ENCODE measurements at regions not wholly inside any gene's neighbourhood (a gene's known extent, or its start where the extent isn't known, plus 50 kb on each side); places are given as distances from the start of the nearest gene placed in this dataset.

- Histone ChIP-seq H3K36me3 (ENCODE audit: control insufficient read depth in 2 of 2, insufficient read depth in 2 of 2, low read length in 2 of 2) (no peaks in the 10 kb centered on the region), H3K9me3 (ENCODE audit: control insufficient read depth in 2 of 2, low read length in 2 of 2) (no peaks in the 10 kb centered on the region)
Observed at GRCh38 chr4:110793890-110794554, 171.1 kb upstream of the PITX2 start.

GRCh38 chr4:110795971-110796370 is 173.1 kb upstream of the PITX2 start:
- no peaks in the 10 kb centered on the region for H3K4me1 ChIP-seq (ENCODE audit: control insufficient read depth in 2 of 2, insufficient read depth in 2 of 2, low read length in 2 of 2)
- no peak overlapping the region for H3K9ac ChIP-seq (ENCODE audit: low read depth in 1 of 2, low read length in 2 of 2)
- no peak overlapping the region for H3K27ac ChIP-seq (ENCODE audit: low read depth in 2 of 2, low read length in 2 of 2)
- H3K36me3 ChIP-seq (ENCODE audit: control insufficient read depth in 2 of 2, insufficient read depth in 2 of 2, low read length in 2 of 2), result no peaks in the 10 kb centered on the region
- no peaks in the 10 kb centered on the region for H3K27me3 ChIP-seq (ENCODE audit: control insufficient read depth in 2 of 2, insufficient read depth in 2 of 2, low read length in 2 of 2)
- no peaks in the 10 kb centered on the region for H3K9me3 ChIP-seq (ENCODE audit: control insufficient read depth in 2 of 2, low read length in 2 of 2)
- H3K4me3 ChIP-seq (ENCODE audit: low read length in 2 of 2), result no peak overlapping the region

More at GRCh38 chr4:110793890-110794554, 171.1 kb upstream of the PITX2 start:
- Histone ChIP-seq H3K27me3 (ENCODE audit: control insufficient read depth in 2 of 2, insufficient read depth in 2 of 2, low read length in 2 of 2) (no peaks in the 10 kb centered on the region), H3K27ac (ENCODE audit: low read depth in 2 of 2, low read length in 2 of 2) (no peak overlapping the region), H3K4me3 (ENCODE audit: low read length in 2 of 2) (no peak overlapping the region), H3K4me1 (ENCODE audit: control insufficient read depth in 2 of 2, insufficient read depth in 2 of 2, low read length in 2 of 2) (no peaks in the 10 kb centered on the region), H3K9ac (ENCODE audit: low read depth in 1 of 2, low read length in 2 of 2) (no peak overlapping the region)

- Histone ChIP-seq H3K4me1 (ENCODE audit: control insufficient read depth in 2 of 2, insufficient read depth in 2 of 2, low read length in 2 of 2) (no peaks in the 10 kb centered on the region), H3K27me3 (ENCODE audit: control insufficient read depth in 2 of 2, insufficient read depth in 2 of 2, low read length in 2 of 2) (no peaks in the 10 kb centered on the region), H3K4me3 (ENCODE audit: low read length in 2 of 2) (no peak overlapping the region), H3K27ac (ENCODE audit: low read depth in 2 of 2, low read length in 2 of 2) (no peak overlapping the region), H3K36me3 (ENCODE audit: control insufficient read depth in 2 of 2, insufficient read depth in 2 of 2, low read length in 2 of 2) (no peaks in the 10 kb centered on the region), H3K9ac (ENCODE audit: low read depth in 1 of 2, low read length in 2 of 2) (no peak overlapping the region), H3K9me3 (ENCODE audit: control insufficient read depth in 2 of 2, low read length in 2 of 2) (no peaks in the 10 kb centered on the region)
Observed at GRCh38 chr4:110797486-110797885, 174.6 kb upstream of the PITX2 start.

- Histone ChIP-seq H3K36me3 (ENCODE audit: control insufficient read depth in 2 of 2, insufficient read depth in 2 of 2, low read length in 2 of 2) (no peaks in the 10 kb centered on the region), H3K9me3 (ENCODE audit: control insufficient read depth in 2 of 2, low read length in 2 of 2) (no peaks in the 10 kb centered on the region), H3K27ac (ENCODE audit: low read depth in 2 of 2, low read length in 2 of 2) (no peak overlapping the region), H3K9ac (ENCODE audit: low read depth in 1 of 2, low read length in 2 of 2) (no peak overlapping the region), H3K4me3 (ENCODE audit: low read length in 2 of 2) (no peak overlapping the region), H3K27me3 (ENCODE audit: control insufficient read depth in 2 of 2, insufficient read depth in 2 of 2, low read length in 2 of 2) (no peaks in the 10 kb centered on the region), H3K4me1 (ENCODE audit: control insufficient read depth in 2 of 2, insufficient read depth in 2 of 2, low read length in 2 of 2) (no peaks in the 10 kb centered on the region)
Observed at GRCh38 chr4:110798687-110799086, 175.8 kb upstream of the PITX2 start.

- H3K36me3 ChIP-seq (ENCODE audit: control insufficient read depth in 2 of 2, insufficient read depth in 2 of 2, low read length in 2 of 2), result no peaks in the 10 kb centered on the region
- no peaks in the 10 kb centered on the region for H3K9me3 ChIP-seq (ENCODE audit: control insufficient read depth in 2 of 2, low read length in 2 of 2)
- no peaks in the 10 kb centered on the region for H3K4me1 ChIP-seq (ENCODE audit: control insufficient read depth in 2 of 2, insufficient read depth in 2 of 2, low read length in 2 of 2)
- no peak overlapping the region for H3K4me3 ChIP-seq (ENCODE audit: low read length in 2 of 2)
- no peak overlapping the region for H3K9ac ChIP-seq (ENCODE audit: low read depth in 1 of 2, low read length in 2 of 2)
- H3K27ac ChIP-seq (ENCODE audit: low read depth in 2 of 2, low read length in 2 of 2), result no peak overlapping the region
- no peaks in the 10 kb centered on the region for H3K27me3 ChIP-seq (ENCODE audit: control insufficient read depth in 2 of 2, insufficient read depth in 2 of 2, low read length in 2 of 2)
Observed at GRCh38 chr4:110799211-110799610, 176.3 kb upstream of the PITX2 start.

- Histone ChIP-seq H3K4me3 (ENCODE audit: low read length in 2 of 2) (no peak overlapping the region), H3K9ac (ENCODE audit: low read depth in 1 of 2, low read length in 2 of 2) (no peak overlapping the region), H3K9me3 (ENCODE audit: control insufficient read depth in 2 of 2, low read length in 2 of 2) (no peaks in the 10 kb centered on the region), H3K27ac (ENCODE audit: low read depth in 2 of 2, low read length in 2 of 2) (no peak overlapping the region), H3K36me3 (ENCODE audit: control insufficient read depth in 2 of 2, insufficient read depth in 2 of 2, low read length in 2 of 2) (no peaks in the 10 kb centered on the region), H3K4me1 (ENCODE audit: control insufficient read depth in 2 of 2, insufficient read depth in 2 of 2, low read length in 2 of 2) (no peaks in the 10 kb centered on the region), H3K27me3 (ENCODE audit: control insufficient read depth in 2 of 2, insufficient read depth in 2 of 2, low read length in 2 of 2) (no peaks in the 10 kb centered on the region)
Observed at GRCh38 chr4:110801591-110801990, 178.7 kb upstream of the PITX2 start.

GRCh38 chr4:110808351-110808878 is 185.5 kb upstream of the PITX2 start:
- H3K36me3 ChIP-seq (ENCODE audit: control insufficient read depth in 2 of 2, insufficient read depth in 2 of 2, low read length in 2 of 2), result no peaks in the 10 kb centered on the region
- H3K27ac ChIP-seq (ENCODE audit: low read depth in 2 of 2, low read length in 2 of 2), result no peak overlapping the region
- no peaks in the 10 kb centered on the region for H3K4me1 ChIP-seq (ENCODE audit: control insufficient read depth in 2 of 2, insufficient read depth in 2 of 2, low read length in 2 of 2)
- H3K9ac ChIP-seq (ENCODE audit: low read depth in 1 of 2, low read length in 2 of 2), result no peak overlapping the region
- no peaks in the 10 kb centered on the region for H3K9me3 ChIP-seq (ENCODE audit: control insufficient read depth in 2 of 2, low read length in 2 of 2)
- H3K27me3 ChIP-seq (ENCODE audit: control insufficient read depth in 2 of 2, insufficient read depth in 2 of 2, low read length in 2 of 2), result no peaks in the 10 kb centered on the region
- H3K4me3 ChIP-seq (ENCODE audit: low read length in 2 of 2), result no peak overlapping the region

- Histone ChIP-seq H3K4me3 (ENCODE audit: low read length in 2 of 2) (no peak overlapping the region), H3K36me3 (ENCODE audit: control insufficient read depth in 2 of 2, insufficient read depth in 2 of 2, low read length in 2 of 2) (no peaks in the 10 kb centered on the region), H3K9me3 (ENCODE audit: control insufficient read depth in 2 of 2, low read length in 2 of 2) (no peaks in the 10 kb centered on the region), H3K9ac (ENCODE audit: low read depth in 1 of 2, low read length in 2 of 2) (no peak overlapping the region), H3K27me3 (ENCODE audit: control insufficient read depth in 2 of 2, insufficient read depth in 2 of 2, low read length in 2 of 2) (no peaks in the 10 kb centered on the region), H3K4me1 (ENCODE audit: control insufficient read depth in 2 of 2, insufficient read depth in 2 of 2, low read length in 2 of 2) (no peaks in the 10 kb centered on the region), H3K27ac (ENCODE audit: low read depth in 2 of 2, low read length in 2 of 2) (no peak overlapping the region)
Observed at GRCh38 chr4:110815950-110816349, 193.1 kb upstream of the PITX2 start.

- no peak overlapping the region for H3K9ac ChIP-seq (ENCODE audit: low read depth in 1 of 2, low read length in 2 of 2)
- no peaks in the 10 kb centered on the region for H3K36me3 ChIP-seq (ENCODE audit: control insufficient read depth in 2 of 2, insufficient read depth in 2 of 2, low read length in 2 of 2)
- no peaks in the 10 kb centered on the region for H3K9me3 ChIP-seq (ENCODE audit: control insufficient read depth in 2 of 2, low read length in 2 of 2)
- no peaks in the 10 kb centered on the region for H3K27me3 ChIP-seq (ENCODE audit: control insufficient read depth in 2 of 2, insufficient read depth in 2 of 2, low read length in 2 of 2)
- H3K27ac ChIP-seq (ENCODE audit: low read depth in 2 of 2, low read length in 2 of 2), result no peak overlapping the region
- H3K4me3 ChIP-seq (ENCODE audit: low read length in 2 of 2), result no peak overlapping the region
- no peaks in the 10 kb centered on the region for H3K4me1 ChIP-seq (ENCODE audit: control insufficient read depth in 2 of 2, insufficient read depth in 2 of 2, low read length in 2 of 2)
Observed at GRCh38 chr4:110816367-110816766, 193.5 kb upstream of the PITX2 start.

- Histone ChIP-seq H3K9me3 (ENCODE audit: control insufficient read depth in 2 of 2, low read length in 2 of 2) (no peaks in the 10 kb centered on the region), H3K4me3 (ENCODE audit: low read length in 2 of 2) (no peak overlapping the region), H3K4me1 (ENCODE audit: control insufficient read depth in 2 of 2, insufficient read depth in 2 of 2, low read length in 2 of 2) (no peaks in the 10 kb centered on the region), H3K27me3 (ENCODE audit: control insufficient read depth in 2 of 2, insufficient read depth in 2 of 2, low read length in 2 of 2) (no peaks in the 10 kb centered on the region), H3K27ac (ENCODE audit: low read depth in 2 of 2, low read length in 2 of 2) (no peak overlapping the region), H3K36me3 (ENCODE audit: control insufficient read depth in 2 of 2, insufficient read depth in 2 of 2, low read length in 2 of 2) (no peaks in the 10 kb centered on the region), H3K9ac (ENCODE audit: low read depth in 1 of 2, low read length in 2 of 2) (no peak overlapping the region)
Observed at GRCh38 chr4:110821186-110821585, 198.3 kb upstream of the PITX2 start.

Data from mucosa of rectum (tissue), 2 donors.